HG02970 (cell line): ENCODE measurements at regions not wholly inside any gene's neighbourhood (a gene's known extent, or its start where the extent isn't known, plus 50 kb on each side); places are given as distances from the start of the nearest gene placed in this dataset.

Experiments
- ATAC-seq: cut with Tn5 transposase; IDR thresholded peaks from one replicate; pipeline ENCODE4 v1.9.1; 2021; ENCODE audit warnings: mild to moderate bottlenecking, moderate library complexity, moderate number of reproducible peaks; ENCODE audit not compliant: unreplicated experiment, low FRiP score

DNA sequence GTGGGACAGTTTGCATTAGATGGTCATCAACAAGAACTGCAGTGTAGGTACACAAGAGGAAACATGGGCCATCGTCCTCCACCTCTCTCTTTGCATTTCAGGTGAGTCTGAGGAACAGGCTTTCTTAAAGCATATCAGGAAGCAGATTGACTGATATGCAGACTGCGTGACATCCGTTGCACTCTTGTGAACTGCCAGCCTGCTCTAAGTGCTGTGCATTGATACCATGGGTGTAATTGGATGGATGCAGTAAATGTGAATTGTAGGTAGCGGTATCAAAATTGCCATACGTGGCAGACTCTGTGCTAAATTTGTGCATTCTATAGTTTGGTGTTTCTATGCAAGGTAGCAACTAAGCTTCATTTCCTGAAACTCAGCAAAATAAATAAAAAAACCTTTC, 1008.3 kb downstream of the EFNB2 start:
- ATAC-seq = no peak

- ATAC-seq = no peak
These were observed 1015.7 kb downstream of the EFNB2 start for GRCh38 chr13:105519771-105520170.

GRCh38 chr13:105518086-105518485, 1017.4 kb downstream of the EFNB2 start:
- ATAC-seq = no peak

- no peak for ATAC-seq
These were observed 1021.1 kb downstream of the EFNB2 start for GRCh38 chr13:105514401-105514800.

- no peak for ATAC-seq
These were observed 1022.0 kb downstream of the EFNB2 start for GRCh38 chr13:105513448-105513847.

DNA sequence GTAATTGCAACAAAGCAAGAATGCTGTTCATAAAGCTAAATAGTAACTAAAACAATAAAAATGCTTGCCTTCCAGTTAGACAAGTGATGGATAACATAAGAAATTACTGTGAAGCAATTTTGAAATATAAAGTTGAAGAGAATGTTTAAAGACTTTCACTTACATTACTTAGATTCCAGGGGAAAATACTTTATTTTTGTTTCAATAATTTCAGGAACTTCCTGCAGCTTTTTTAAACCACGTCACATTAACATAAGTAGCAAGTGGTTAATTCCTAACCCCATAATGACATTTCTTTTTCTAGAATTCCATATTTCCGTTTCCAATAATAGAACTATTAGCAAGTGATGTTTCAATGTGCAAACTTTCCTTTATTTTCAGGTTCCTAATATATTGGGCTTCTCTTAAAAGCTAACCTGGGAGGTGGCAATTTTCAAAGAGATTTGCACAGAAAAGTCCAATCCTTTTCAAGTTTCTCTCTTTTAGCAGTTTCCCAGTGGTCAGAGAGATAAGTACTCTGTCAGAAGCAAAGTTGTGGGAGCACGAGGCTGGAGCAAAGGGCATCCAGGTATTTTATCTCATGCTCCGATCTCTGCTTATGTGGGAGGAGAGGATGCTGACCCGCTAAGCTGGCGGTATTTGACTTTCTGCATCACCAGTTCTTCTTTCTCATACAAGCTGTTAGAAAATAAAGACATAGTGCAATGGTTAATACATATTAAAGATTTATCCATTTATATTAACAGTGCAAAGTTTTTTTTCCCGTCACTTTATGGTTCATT, 1025.3 kb downstream of the EFNB2 start:
- ATAC-seq = no peak

- no peak for ATAC-seq
These were observed 1029.0 kb downstream of the EFNB2 start for GRCh38 chr13:105506463-105506862.

DNA sequence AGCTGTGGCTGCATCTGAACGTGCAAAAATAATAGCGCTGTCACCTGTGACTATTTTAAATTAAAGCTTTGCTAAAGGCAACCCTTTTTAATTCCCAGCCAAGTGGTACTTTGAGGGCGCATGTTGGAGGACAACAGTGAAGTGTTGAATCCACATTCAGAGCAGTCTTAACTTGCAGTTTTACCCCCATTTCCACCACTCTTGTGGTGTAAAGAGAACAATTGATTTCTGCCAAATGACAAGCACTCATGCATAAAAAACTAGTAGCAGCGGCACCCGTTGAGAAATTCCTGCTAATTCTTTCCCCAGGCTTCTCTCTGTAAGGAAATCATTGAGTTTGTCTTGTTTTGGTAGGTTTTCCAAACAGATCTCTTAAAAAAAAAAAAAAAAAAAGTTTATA, 1033.3 kb downstream of the EFNB2 start:
- no peak for ATAC-seq

DNA sequence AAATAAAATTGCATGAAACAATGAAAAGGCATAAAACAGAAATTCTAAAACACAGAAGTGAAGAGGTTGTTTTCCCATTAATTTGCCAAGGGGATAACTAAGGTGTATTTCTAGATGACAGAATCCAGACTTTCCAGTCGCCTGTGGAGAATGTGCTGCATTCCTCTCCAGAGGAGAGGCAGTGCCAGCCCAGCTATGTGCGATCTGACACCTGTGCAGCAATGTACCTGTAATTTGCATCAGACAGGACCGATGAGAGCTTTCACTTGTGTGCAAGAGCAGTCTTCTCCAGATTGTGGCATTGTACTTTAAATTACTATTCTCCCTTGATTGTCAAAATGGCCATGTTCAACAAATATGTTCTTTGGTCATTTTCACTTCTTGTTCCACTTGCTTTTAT, 1037.9 kb downstream of the EFNB2 start:
- no peak for ATAC-seq

GRCh38 chr13:105492216-105492615, 1043.2 kb downstream of the EFNB2 start:
- no peak for ATAC-seq

DNA sequence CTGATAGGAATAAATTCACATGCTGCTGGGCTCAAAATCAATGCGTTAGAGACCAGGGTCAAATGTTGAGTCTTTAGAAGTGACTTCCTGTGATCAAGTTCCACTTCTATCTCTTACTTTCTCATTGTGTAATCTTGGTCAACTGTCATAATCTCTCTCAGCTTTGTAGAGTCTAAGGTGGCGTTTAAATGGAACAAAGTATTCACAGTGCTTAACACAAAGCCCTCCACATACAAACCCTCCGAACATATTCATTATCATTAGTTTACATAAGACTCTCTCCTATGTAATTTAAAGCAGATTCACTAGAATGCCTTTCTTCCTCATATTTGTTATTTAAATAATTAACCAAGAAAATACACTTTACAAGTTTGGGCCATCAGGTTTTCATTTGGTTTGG, 1044.1 kb downstream of the EFNB2 start:
- no peak for ATAC-seq

GRCh38 chr13:105485081-105485480, 1050.4 kb downstream of the EFNB2 start:
- ATAC-seq = no peak

- ATAC-seq = no peak
These were observed 1060.4 kb downstream of the EFNB2 start for GRCh38 chr13:105474983-105475610.

GRCh38 chr13:105471673-105472072, 1063.8 kb downstream of the EFNB2 start:
- no peak for ATAC-seq

- no peak for ATAC-seq
These were observed 1069.1 kb downstream of the EFNB2 start for GRCh38 chr13:105466376-105466775.

DNA sequence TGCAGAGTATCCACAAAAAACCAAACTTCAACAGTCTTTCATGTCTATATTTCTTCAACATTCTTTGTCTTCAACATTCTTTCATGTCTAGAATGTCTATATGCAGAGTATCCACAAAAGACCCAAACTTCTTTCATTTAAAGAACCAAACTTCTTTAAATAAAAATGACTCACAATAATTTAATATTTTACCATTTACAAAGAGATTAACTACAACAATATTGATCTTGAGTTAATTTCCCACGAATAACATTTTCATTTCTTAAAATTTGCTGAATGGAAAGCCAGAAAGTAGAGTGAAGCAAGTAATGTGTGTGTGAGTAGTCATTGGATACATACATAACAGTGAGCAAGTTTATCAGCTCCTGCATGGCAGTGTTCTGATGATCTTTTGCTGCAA, 1069.7 kb downstream of the EFNB2 start, which contains the start of gene DAOA:
Gene DAOA (plus strand): TSS at position 301 of the 400 bp plus-strand sequence.
- no peak for ATAC-seq

- ATAC-seq = no peak
These were observed 1070.2 kb downstream of the EFNB2 start for GRCh38 chr13:105465251-105465650.

- no peak for ATAC-seq
These were observed 1071.2 kb downstream of the EFNB2 start for GRCh38 chr13:105464249-105464648.

DNA sequence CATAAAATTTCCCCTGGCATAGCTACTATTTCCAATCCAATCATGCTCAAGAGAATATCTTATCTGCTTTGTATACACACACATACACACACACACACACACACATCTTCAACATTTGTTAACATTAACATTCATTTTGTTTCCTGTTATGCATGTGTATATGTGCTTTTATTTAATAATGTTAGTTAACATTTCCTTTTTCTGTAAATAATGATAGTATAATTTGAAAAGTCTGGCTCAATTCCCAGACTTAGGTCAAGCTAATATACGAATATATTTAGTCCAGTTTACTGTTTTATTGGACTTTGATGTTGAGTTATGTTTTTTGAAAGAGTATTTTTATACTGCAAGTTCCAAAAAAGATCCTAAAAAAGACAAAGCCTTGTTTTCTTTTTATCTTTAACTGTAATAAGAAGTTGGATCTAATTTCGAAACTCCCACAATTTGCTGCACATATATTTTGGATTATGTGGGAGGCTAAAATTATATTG, 1072.4 kb downstream of the EFNB2 start:
- ATAC-seq = no peak

DNA sequence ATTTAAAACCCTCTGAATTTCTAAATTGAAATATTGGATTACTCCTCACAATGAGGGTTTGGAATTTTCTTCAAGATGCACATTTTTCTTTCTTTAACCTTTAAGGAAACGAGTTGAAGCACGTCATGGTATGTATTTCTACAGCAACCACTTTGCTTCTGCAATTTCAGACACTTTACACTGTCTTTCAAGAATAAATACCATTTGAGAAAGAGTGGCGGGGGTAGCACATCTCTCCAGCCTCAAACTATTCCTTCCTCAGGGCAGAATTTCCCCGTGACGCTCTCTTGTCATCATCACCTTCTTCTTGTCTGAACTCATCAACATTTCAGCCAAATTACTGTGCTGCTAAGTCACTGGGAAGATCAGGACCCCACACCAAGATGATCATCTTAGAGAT, 1073.4 kb downstream of the EFNB2 start:
- no peak for ATAC-seq

DNA sequence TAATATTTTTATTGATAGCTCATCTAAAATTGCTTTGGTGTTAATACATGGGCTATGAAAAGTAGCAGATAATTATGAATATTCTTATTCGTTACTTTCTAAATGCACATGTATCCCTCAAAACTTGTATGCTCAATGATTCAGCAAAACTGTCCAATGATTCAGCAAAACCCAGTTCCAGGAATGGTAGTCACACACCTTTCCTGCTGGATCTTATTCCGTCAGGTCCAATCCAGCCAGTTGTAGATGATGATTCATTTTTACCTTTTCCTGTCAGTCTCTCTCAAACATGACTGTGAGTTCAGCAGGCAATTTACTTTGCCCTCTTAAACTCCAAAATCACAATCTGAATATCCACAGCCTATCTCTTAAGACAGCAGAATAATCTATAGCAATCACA, 1082.6 kb downstream of the EFNB2 start:
- ATAC-seq = no peak

GRCh38 chr13:105450784-105451183, 1084.7 kb downstream of the EFNB2 start:
- no peak for ATAC-seq
